Prostate gland (tissue), 2 donors: ENCODE measurements at regions not wholly inside any gene's neighbourhood (a gene's known extent, or its start where the extent isn't known, plus 50 kb on each side); places are given as distances from the start of the nearest gene placed in this dataset.
"Not testable (repeated sequence)": the region's sequence is repeated elsewhere in the genome, so short reads cannot be mapped to it uniquely, and the experiment has no call there.

Experiments used
- CTCF ChIP-seq, 4 experiments: fragments of 200-600 bp in 2 of 4; fragments of 450-650 bp in 2 of 4; sonication (generic) in 2 of 4; IDR thresholded peaks; 1 replicate in 3 of 4; 2 replicates in 1 of 4; pipeline ENCODE4 v1.5.1; 2016 to 2019; ENCODE audit warnings: antibody characterized with exemption in 4 of 4, mild to moderate bottlenecking in 2 of 4, moderate library complexity in 2 of 4
- POLR2A ChIP-seq: fragments of 450-650 bp; IDR thresholded peaks from one replicate; pipeline ENCODE4 v1.6.1; 2016; ENCODE audit warnings: antibody characterized with exemption, mild to moderate bottlenecking

DNA sequence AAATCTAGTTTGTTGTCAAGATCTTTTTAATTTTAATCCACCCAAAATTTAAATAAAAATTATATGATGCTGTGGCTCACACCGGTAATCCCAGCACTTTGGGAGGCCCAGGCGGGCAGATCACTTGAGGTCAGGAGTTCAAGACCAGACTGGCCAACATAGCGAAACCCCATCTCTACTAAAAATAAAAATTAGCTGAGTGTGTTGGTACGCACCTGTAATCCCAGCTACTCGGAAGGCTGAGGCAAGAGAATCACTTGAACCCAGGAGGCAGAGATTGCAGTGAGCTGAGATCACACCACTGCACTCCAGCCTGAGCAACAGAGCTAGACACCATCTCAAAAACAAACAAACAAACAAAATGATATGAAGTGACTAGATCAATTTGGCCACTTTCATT is 253.0 kb upstream of the MGMT start:
- TF ChIP-seq CTCF (IDR thresholded peaks at IDR 0.05); POLR2A: not testable (repeated sequence)
